HepG2 (cell line): ENCODE measurements at regions not wholly inside any gene's neighbourhood (a gene's known extent, or its start where the extent isn't known, plus 50 kb on each side); places are given as distances from the start of the nearest gene placed in this dataset.

Source experiments
- ATAC-seq: fragments of 200-7000 bp; cut with Tn5 transposase; 3 replicates; pipeline ENCODE4 v1.9.1; 2020; ENCODE audit warnings: mild to moderate bottlenecking, moderate library complexity
- BruUV-seq: library from RNA; stranded (reverse); fragments of 400-500 nt; replicated peaks from 2 replicates; lab custom pipeline; 2021; lab: Mats Ljungman, UMichigan
- CTCF ChIA-PET: fragments of 300-600 bp; formaldehyde crosslinking; extraction: SDS; loops from one replicate; lab custom pipeline; 2021; ENCODE audit warnings: low total read pairs, inconsistent platforms, low intra/inter-chr PET ratio; lab: Yijun Ruan, JAX
- POLR2A ChIA-PET: fragments of 350-600 bp; sonication (Branson Sonifier 250); formaldehyde crosslinking; loops from one replicate; lab custom pipeline; 2020; ENCODE audit warnings: antibody characterized with exemption, inconsistent platforms; lab: Yijun Ruan, JAX
- DNase-seq: peaks from one replicate; pipeline ENCODE4 v3.0.0-alpha.2; 2015; ENCODE audit warnings: low spot score
- FAIRE-seq: peaks from 3 replicates; lab custom pipeline; 2011; peaks lifted over from hg19 to GRCh38; lab: Jason Lieb, UNC
- H2AFZ ChIP-seq: one replicate; pipeline ENCODE4 v1.6.1; 2011; ENCODE audit warnings: low read length, inconsistent platforms
- H3K27ac ChIP-seq: fragments of 300-600 bp; 3 replicates; pipeline ENCODE4 v1.8.0; 2011; ENCODE audit warnings: mixed run types, mild to moderate bottlenecking, mixed read lengths, low read length, inconsistent platforms; ENCODE audit not compliant: insufficient read depth; ENCODE audit errors: extremely low read length
- H3K27me3 ChIP-seq, 2 experiments: fragments of 200-600 bp in 1 of 2; 2 replicates in 1 of 2; 3 replicates in 1 of 2; pipeline versions ENCODE4 v1.6.0 to v1.8.0; 2011; ENCODE audit warnings: low read length in 2 of 2, mild to moderate bottlenecking in 2 of 2, moderate library complexity in 2 of 2, inconsistent platforms in 1 of 2; ENCODE audit not compliant: insufficient read depth in 2 of 2, control insufficient read depth in 1 of 2
- H3K36me3 ChIP-seq, 2 experiments: fragments of 200-600 bp in 1 of 2; replicated peaks in 1 of 2; 2 replicates in 1 of 2; 3 replicates in 1 of 2; pipeline versions ENCODE4 v1.5.1 to v1.8.0; 2011; ENCODE audit warnings: low read length in 2 of 2, inconsistent platforms in 1 of 2; ENCODE audit not compliant: insufficient read depth in 2 of 2, control insufficient read depth in 1 of 2
- H3K4me1 ChIP-seq: 2 replicates; pipeline ENCODE4 v1.5.1; 2012; ENCODE audit warnings: low read length, inconsistent platforms; ENCODE audit not compliant: insufficient read depth
- H3K4me2 ChIP-seq: 2 replicates; pipeline ENCODE4 v1.6.0; 2011; ENCODE audit warnings: low read depth, low read length, inconsistent platforms
- H3K4me3 ChIP-seq, 3 experiments: fragments of 200-600 bp in 1 of 3; sonication (generic), shearing (Covaris generic) in 1 of 3; replicated peaks in 1 of 3; 2 replicates each; pipeline ENCODE4 v1.5.1; 2011 to 2016; ENCODE audit warnings: low read length in 3 of 3, inconsistent platforms in 2 of 3, low read depth in 2 of 3, mild to moderate bottlenecking in 2 of 3, control low read depth in 1 of 3, mixed read lengths in 1 of 3; ENCODE audit not compliant: insufficient read depth in 1 of 3
- H3K79me2 ChIP-seq: one replicate; pipeline ENCODE4 v1.6.1; 2011; ENCODE audit warnings: low read length, inconsistent platforms; ENCODE audit not compliant: insufficient read depth
- H3K9ac ChIP-seq: 2 replicates; pipeline ENCODE4 v1.6.0; 2011; ENCODE audit warnings: mild to moderate bottlenecking, low read depth, low read length, inconsistent platforms; ENCODE audit not compliant: insufficient read depth
- H3K9me3 ChIP-seq: 2 replicates; pipeline ENCODE4 v1.5.1; 2012; ENCODE audit warnings: mild to moderate bottlenecking, low read length
- H4K20me1 ChIP-seq: 2 replicates; pipeline ENCODE4 v1.6.0; 2011; ENCODE audit warnings: inconsistent platforms, mild to moderate bottlenecking, low read length, moderate library complexity; ENCODE audit not compliant: insufficient read depth
- ETS1 ChIP-seq: sonication (generic); formaldehyde crosslinking; IDR thresholded peaks from 2 replicates; pipeline ENCODE4 v1.4.0; 2020; ENCODE audit warnings: missing genetic modification reagents
- FIP1L1 ChIP-seq: fragments of 200-400 bp; formaldehyde crosslinking; IDR thresholded peaks from 2 replicates; pipeline ENCODE4 v1.6.1; 2018; ENCODE audit warnings: low read depth, mild to moderate bottlenecking, low read length, moderate library complexity, borderline replicate concordance; ENCODE audit not compliant: insufficient read depth
- JDP2 ChIP-seq: sonication (generic); formaldehyde crosslinking; IDR thresholded peaks from 2 replicates; pipeline ENCODE4 v1.8.1; 2022; ENCODE audit warnings: missing genetic modification reagents, borderline replicate concordance
- PRPF4 ChIP-seq: fragments of 200-400 bp; formaldehyde crosslinking; IDR thresholded peaks from 2 replicates; pipeline ENCODE4 v1.6.1; 2016; ENCODE audit warnings: low read length, low read depth; ENCODE audit not compliant: poor library complexity, severe bottlenecking
- ZFP90 ChIP-seq: sonication (generic); formaldehyde crosslinking; IDR thresholded peaks from 2 replicates; pipeline ENCODE4 v1.8.0; 2022; ENCODE audit warnings: missing genetic modification reagents, mild to moderate bottlenecking, inconsistent platforms, borderline replicate concordance
- ZNF224 ChIP-seq: sonication (generic); formaldehyde crosslinking; IDR thresholded peaks from 2 replicates; pipeline ENCODE4 v1.5.0; 2020; ENCODE audit warnings: mild to moderate bottlenecking, missing genetic modification reagents
- ZNF232 ChIP-seq: sonication (generic); formaldehyde crosslinking; IDR thresholded peaks from 2 replicates; pipeline ENCODE4 v1.4.0; 2020; ENCODE audit warnings: missing genetic modification reagents, borderline replicate concordance
- ZNF343 ChIP-seq: sonication (generic); formaldehyde crosslinking; IDR thresholded peaks from 2 replicates; pipeline ENCODE4 v1.4.0; 2020; ENCODE audit warnings: mild to moderate bottlenecking, missing genetic modification reagents
- ZNF550 ChIP-seq: sonication (generic); formaldehyde crosslinking; IDR thresholded peaks from 2 replicates; pipeline ENCODE4 v1.4.0; 2020; ENCODE audit warnings: mild to moderate bottlenecking, missing genetic modification reagents, borderline replicate concordance
- ZNF746 ChIP-seq: sonication (generic); formaldehyde crosslinking; IDR thresholded peaks from 2 replicates; pipeline ENCODE4 v1.8.0; 2022; ENCODE audit warnings: mild to moderate bottlenecking, missing genetic modification reagents
- ZNF784 ChIP-seq: sonication (generic); formaldehyde crosslinking; IDR thresholded peaks from 2 replicates; pipeline ENCODE4 v1.5.1; 2020; ENCODE audit warnings: missing genetic modification reagents, mild to moderate bottlenecking, borderline replicate concordance
- ZNF878 ChIP-seq: sonication (generic); formaldehyde crosslinking; IDR thresholded peaks from 2 replicates; pipeline ENCODE4 v1.8.1; 2023; ENCODE audit warnings: mild to moderate bottlenecking, missing genetic modification reagents, moderate library complexity
- WGBS: methylation state at CpG from one replicate; pipeline ENCODE4 v1.1.6; 2017; ENCODE audit warnings: low lambda C conversion rate; 5-methylcytosine and 5-hydroxymethylcytosine counted together
- in situ Hi-C: cut with HindIII; loops from 2 replicates; pipeline ENCODE4 v1.10.0; 2017; ENCODE audit warnings: low pct_unique_long_range_greater_than_20kb; ENCODE audit not compliant: extremely low pct_ligation_motif_present
- intact Hi-C: fragments of 100-400 bp; cut with micrococcal nuclease; formaldehyde crosslinking; loops from one replicate; pipeline ENCODE4 v1.10.0; 2022; ENCODE audit not compliant: unreplicated experiment

GRCh38 chr4:36502350-36502749, 220.9 kb downstream of the DTHD1 start:
- ChIA-PET POLR2A (no interaction called here), CTCF (no interaction called here)
- intact Hi-C loops (no loop called here), in situ Hi-C loops (no loop called here)
- Histone ChIP-seq H3K4me3 (no peak overlapping the region), H3K4me2 (no peak overlapping the region), H3K9ac (no peak overlapping the region), H3K27me3 (no peaks in the 10 kb centered on the region; a peak in 1 of 5 replicates), H3K4me1 (no peaks in the 10 kb centered on the region), H2AFZ (no peak overlapping the region), H4K20me1 (no peaks in the 10 kb centered on the region), H3K9me3 (peaks cover 13% of the 10 kb centered on the region), H3K79me2 (no peaks in the 10 kb centered on the region), H3K27ac (no peak overlapping the region), H3K36me3 (no peaks in the 10 kb centered on the region)
- DNase-seq: no peak
- FAIRE-seq: no peak
- TF ChIP-seq ZNF550 (CRISPR knock-in tag) (no peak), ETS1 (no peak), JDP2 (no peak)
- ATAC-seq: no peak
- BruUV-seq: no TSS peak

GRCh38 chr4:36508394-36508793, 227.0 kb downstream of the DTHD1 start:
- Histone ChIP-seq H3K27ac (no peak overlapping the region), H3K36me3 (no peaks in the 10 kb centered on the region), H3K4me2 (no peak overlapping the region), H3K4me3 (no peak overlapping the region), H4K20me1 (no peaks in the 10 kb centered on the region), H3K27me3 (no peaks in the 10 kb centered on the region; a peak in 1 of 5 replicates), H3K4me1 (no peaks in the 10 kb centered on the region), H2AFZ (no peak overlapping the region), H3K79me2 (no peaks in the 10 kb centered on the region), H3K9ac (no peak overlapping the region), H3K9me3 (peaks cover 5% of the 10 kb centered on the region)
- intact Hi-C loops (no loop called here), in situ Hi-C loops (no loop called here)
- BruUV-seq: no TSS peak
- FAIRE-seq: no peak
- ChIA-PET CTCF (no interaction called here), POLR2A (no interaction called here)
- ATAC-seq: no peak
- TF ChIP-seq ZFP90 (CRISPR knock-in tag) (no peak), ZNF784 (no peak), FIP1L1 (no peak), PRPF4 (no peak), ZNF343 (CRISPR knock-in tag) (no peak), ZNF224 (CRISPR knock-in tag) (no peak), ZNF746 (CRISPR knock-in tag) (no peak), ZNF878 (CRISPR knock-in tag) (no peak), ZNF232 (CRISPR knock-in tag) (no peak)
- WGBS: 0% methylated on average over 2 of the region's 2 CpGs
- DNase-seq: no peak
